ENCODE measurements at regions not wholly inside any gene's neighbourhood (a gene's known extent, or its start where the extent isn't known, plus 50 kb on each side); places are given as distances from the start of the nearest gene placed in this dataset.

- TF ChIP-seq CTCF (IDR thresholded peaks at IDR 0.05; ENCODE audit: poor library complexity) (no peak), EZH2 (IDR thresholded peaks at IDR 0.05; ENCODE audit: borderline replicate concordance) (no peak), EZH2phosphoT487 (IDR thresholded peaks at IDR 0.05; ENCODE audit: low read depth, severe bottlenecking, unreplicated experiment) (no peak)
- no peak for DNase-seq (ENCODE audit: low spot score)
These were observed 93.3 kb downstream of the HMX1 start for GRCh38 chr4:8778291-8778690.

GRCh38 chr4:8777320-8778196 is 94.1 kb downstream of the HMX1 start:
- Histone ChIP-seq H3K9me2 (replicated peaks; ENCODE audit: insufficient read depth) (no peaks in the 10 kb centered on the region), H3K4me2 (no peak overlapping the region), H3K27me3 (no peaks in the 10 kb centered on the region), H4K20me1 (ENCODE audit: insufficient read depth, poor library complexity, severe bottlenecking) (no peaks in the 10 kb centered on the region), H3K4me3 (no peak overlapping the region), H3K79me2 (no peaks in the 10 kb centered on the region), H2AFZ (no peak overlapping the region), H3K36me3 (replicated peaks; ENCODE audit: insufficient read depth, low read depth) (no peaks in the 10 kb centered on the region), H3K4me1 (ENCODE audit: insufficient read depth) (no peaks in the 10 kb centered on the region), H3K27ac (no peak overlapping the region), H3K9me3 (ENCODE audit: low read depth) (no peaks in the 10 kb centered on the region)
- no peak for DNase-seq (ENCODE audit: low spot score)
- no peak for TF ChIP-seq EZH2 (IDR thresholded peaks at IDR 0.05; ENCODE audit: borderline replicate concordance)
- no peak for TF ChIP-seq EZH2phosphoT487 (IDR thresholded peaks at IDR 0.05; ENCODE audit: low read depth, severe bottlenecking, unreplicated experiment)
- TF ChIP-seq CTCF (IDR thresholded peaks at IDR 0.05; ENCODE audit: poor library complexity) = no peak
- 73% methylated on average over 12 of the region's 12 CpGs for WGBS (ENCODE audit: low lambda C conversion rate, missing lambda C conversion rate)

More at GRCh38 chr4:8778291-8778690, 93.3 kb downstream of the HMX1 start:
- Histone ChIP-seq H2AFZ (no peak overlapping the region), H4K20me1 (ENCODE audit: insufficient read depth, poor library complexity, severe bottlenecking) (no peaks in the 10 kb centered on the region), H3K36me3 (replicated peaks; ENCODE audit: insufficient read depth, low read depth) (no peaks in the 10 kb centered on the region), H3K9me2 (replicated peaks; ENCODE audit: insufficient read depth) (no peaks in the 10 kb centered on the region), H3K9me3 (ENCODE audit: low read depth) (no peaks in the 10 kb centered on the region), H3K4me1 (ENCODE audit: insufficient read depth) (no peaks in the 10 kb centered on the region), H3K27ac (no peak overlapping the region), H3K79me2 (no peaks in the 10 kb centered on the region), H3K4me3 (no peak overlapping the region), H3K4me2 (no peak overlapping the region), H3K27me3 (no peaks in the 10 kb centered on the region)
- WGBS (ENCODE audit: low lambda C conversion rate, missing lambda C conversion rate) = 90% methylated on average over 10 of the region's 10 CpGs

- Histone ChIP-seq H3K4me1 (ENCODE audit: insufficient read depth) (no peaks in the 10 kb centered on the region), H3K27me3 (no peaks in the 10 kb centered on the region), H3K27ac (no peak overlapping the region), H3K4me3 (no peak overlapping the region), H2AFZ (no peak overlapping the region), H3K4me2 (no peak overlapping the region), H3K9me2 (replicated peaks; ENCODE audit: insufficient read depth) (no peaks in the 10 kb centered on the region), H3K36me3 (replicated peaks; ENCODE audit: insufficient read depth, low read depth) (no peaks in the 10 kb centered on the region), H3K9me3 (ENCODE audit: low read depth) (no peaks in the 10 kb centered on the region), H3K79me2 (no peaks in the 10 kb centered on the region), H4K20me1 (ENCODE audit: insufficient read depth, poor library complexity, severe bottlenecking) (no peaks in the 10 kb centered on the region)
- no peak for DNase-seq (ENCODE audit: low spot score)
- TF ChIP-seq EZH2phosphoT487 (IDR thresholded peaks at IDR 0.05; ENCODE audit: low read depth, severe bottlenecking, unreplicated experiment) (no peak), EZH2 (IDR thresholded peaks at IDR 0.05; ENCODE audit: borderline replicate concordance) (no peak), CTCF (IDR thresholded peaks at IDR 0.05; ENCODE audit: poor library complexity) (no peak)
- WGBS (ENCODE audit: low lambda C conversion rate, missing lambda C conversion rate) = 90% methylated on average over 6 of the region's 6 CpGs
These were observed 95.3 kb downstream of the HMX1 start for GRCh38 chr4:8776366-8776765.
